ENCODE measurements at regions not wholly inside any gene's neighbourhood (a gene's known extent, or its start where the extent isn't known, plus 50 kb on each side); places are given as distances from the start of the nearest gene placed in this dataset.

DNA sequence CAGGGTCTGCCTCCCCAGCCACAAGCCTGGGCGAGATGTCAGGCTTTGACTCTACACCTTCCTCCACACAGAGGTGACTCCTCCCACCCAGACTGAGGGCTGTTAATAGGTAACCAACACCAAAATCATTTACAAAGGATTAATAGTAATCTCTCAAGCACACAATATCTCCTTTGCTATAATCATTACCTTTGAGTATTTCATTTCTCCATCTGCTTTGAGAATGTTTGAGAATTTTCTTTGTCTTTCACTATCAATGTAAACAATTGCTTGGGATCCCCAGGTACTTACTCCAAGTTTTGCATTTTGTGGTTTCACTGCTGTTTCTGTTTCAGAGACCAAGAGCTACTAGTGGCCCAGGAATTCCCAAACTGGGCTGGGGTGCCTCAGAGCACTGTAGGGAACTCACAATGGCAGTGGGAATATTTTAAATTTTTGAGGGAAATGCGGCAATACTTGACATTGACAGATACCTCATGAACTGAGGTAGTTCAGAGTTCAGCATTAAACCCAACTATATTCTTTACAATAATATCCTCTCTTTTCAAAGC lies 166.4 kb upstream of the MGAT5 start:
- ChIA-PET CTCF (no interaction called here), POLR2A (no interaction called here)
- H3K4me3 Mint-ChIP-seq, result no peak overlapping the region
- Histone ChIP-seq H3K79me2 (ENCODE audit: control insufficient read depth, insufficient read depth, low read length) (no peaks in the 10 kb centered on the region), H3K4me1 (ENCODE audit: control insufficient read depth in 2 of 2, insufficient read depth in 2 of 2, low read length in 2 of 2) (no peaks in the 10 kb centered on the region), H3K4me2 (replicated peaks; ENCODE audit: low read depth, low read length, poor library complexity, severe bottlenecking) (no peak overlapping the region), H2AFZ (ENCODE audit: insufficient read depth, low read depth, low read length, poor library complexity, severe bottlenecking) (no peak overlapping the region), H3K9me3 (ENCODE audit: control extremely low read depth in 1 of 3, control insufficient read depth in 2 of 3, insufficient read depth in 1 of 3, low read length in 2 of 3) (no peaks in the 10 kb centered on the region), H3K9ac (ENCODE audit: low read length) (no peak overlapping the region), H4K20me1 (ENCODE audit: control insufficient read depth, insufficient read depth, low read length, poor library complexity, severe bottlenecking) (no peaks in the 10 kb centered on the region), H3K36me3 (replicated peaks in 1 of 2; ENCODE audit: control extremely low read depth in 1 of 2, control insufficient read depth in 1 of 2, extremely low read depth in 1 of 2, insufficient read depth in 2 of 2, low read length in 1 of 2) (no peaks in the 10 kb centered on the region), H3K27ac (ENCODE audit: low read length in 2 of 2) (no peak overlapping the region), H3K27me3 (replicated peaks in 1 of 4; ENCODE audit: control extremely low read depth in 1 of 4, control insufficient read depth in 3 of 4, insufficient read depth in 4 of 4, low read length in 3 of 4) (no peaks in the 10 kb centered on the region), H3K4me3 (ENCODE audit: control extremely low read depth in 1 of 5, extremely low read depth in 1 of 5, insufficient read depth in 1 of 5, low read depth in 2 of 5, low read length in 4 of 5) (no peak overlapping the region)
- 71% methylated on average over 1 of the region's 2 CpGs for WGBS (ENCODE audit: insufficient coverage)
- ATAC-seq (ENCODE audit: low read depth) (no peak), DNase-seq (no peak)
- no peak for TF ChIP-seq EZH2 (IDR thresholded peaks at IDR 0.05; ENCODE audit: borderline replicate concordance, insufficient read depth, low read depth, low read length, poor library complexity, severe bottlenecking)
- no peak for TF ChIP-seq CTCF (IDR thresholded peaks at IDR 0.05)
- peaks cover 3% of the 10 kb centered on the region for H3K27me3 Mint-ChIP-seq
- no peak overlapping the region for H3K27ac Mint-ChIP-seq
- peaks cover 3% of the 10 kb centered on the region for H3K9me3 Mint-ChIP-seq (ENCODE audit: insufficient read depth)
- no peaks in the 10 kb centered on the region for H3K4me1 Mint-ChIP-seq
- intact Hi-C loops (cut with micrococcal nuclease), result no loop called here

DNA sequence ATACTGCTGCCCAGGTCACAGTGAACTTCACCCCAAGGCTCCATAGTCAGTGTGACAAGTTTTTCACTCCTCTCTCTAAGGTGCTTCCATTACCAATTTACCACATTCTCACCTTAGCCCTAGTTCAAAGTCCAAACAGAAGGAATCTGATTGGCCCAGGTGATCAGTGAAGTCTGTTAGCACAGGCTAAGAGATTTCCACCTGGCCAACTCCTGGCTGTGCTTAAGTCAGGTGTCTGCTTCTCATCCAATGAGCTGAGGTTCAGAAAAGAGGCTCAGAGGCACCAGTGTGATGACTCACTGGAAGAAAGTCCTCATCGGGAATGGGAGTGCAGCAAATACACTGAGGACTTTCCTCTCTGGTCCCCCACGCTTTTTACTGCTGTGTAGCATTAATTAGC lies 164.4 kb upstream of the MGAT5 start:
- ChIA-PET POLR2A (no interaction called here), CTCF (interaction anchor here (0.6 to 0.9 kb wide), 3 partner anchors 33 to 245 kb away, joined by 3 to 4 read pairs (median 3); no protein-coding TSS in a partner anchor)
- Mint-ChIP-seq H3K27me3 (peaks cover 4% of the 10 kb centered on the region), H3K27ac (no peak overlapping the region), H3K4me1 (peaks cover 2% of the 10 kb centered on the region), H3K4me3 (no peak overlapping the region), H3K9me3 (ENCODE audit: insufficient read depth) (peaks cover 4% of the 10 kb centered on the region)
- 93% methylated on average over 2 of the region's 2 CpGs for WGBS (ENCODE audit: insufficient coverage)
- Histone ChIP-seq H2AFZ (ENCODE audit: insufficient read depth, low read depth, low read length, poor library complexity, severe bottlenecking) (no peak overlapping the region), H3K4me1 (ENCODE audit: control insufficient read depth in 2 of 2, insufficient read depth in 2 of 2, low read length in 2 of 2) (no peaks in the 10 kb centered on the region), H3K9me3 (ENCODE audit: control extremely low read depth in 1 of 3, control insufficient read depth in 2 of 3, insufficient read depth in 1 of 3, low read length in 2 of 3) (no peaks in the 10 kb centered on the region), H3K4me2 (replicated peaks; ENCODE audit: low read depth, low read length, poor library complexity, severe bottlenecking) (no peak overlapping the region), H3K4me3 (ENCODE audit: control extremely low read depth in 1 of 5, extremely low read depth in 1 of 5, insufficient read depth in 1 of 5, low read depth in 2 of 5, low read length in 4 of 5) (no peak overlapping the region), H3K27me3 (replicated peaks in 1 of 4; ENCODE audit: control extremely low read depth in 1 of 4, control insufficient read depth in 3 of 4, insufficient read depth in 4 of 4, low read length in 3 of 4) (no peaks in the 10 kb centered on the region), H3K79me2 (ENCODE audit: control insufficient read depth, insufficient read depth, low read length) (no peaks in the 10 kb centered on the region), H3K27ac (ENCODE audit: low read length in 2 of 2) (no peak overlapping the region), H3K36me3 (replicated peaks in 1 of 2; ENCODE audit: control extremely low read depth in 1 of 2, control insufficient read depth in 1 of 2, extremely low read depth in 1 of 2, insufficient read depth in 2 of 2, low read length in 1 of 2) (no peaks in the 10 kb centered on the region), H3K9ac (ENCODE audit: low read length) (no peak overlapping the region), H4K20me1 (ENCODE audit: control insufficient read depth, insufficient read depth, low read length, poor library complexity, severe bottlenecking) (no peaks in the 10 kb centered on the region)
- DNase-seq (no peak), ATAC-seq (ENCODE audit: low read depth) (no peak)
- TF ChIP-seq EZH2 (IDR thresholded peaks at IDR 0.05; ENCODE audit: borderline replicate concordance, insufficient read depth, low read depth, low read length, poor library complexity, severe bottlenecking) (no peak), CTCF (IDR thresholded peaks at IDR 0.05) (no peak)
- intact Hi-C loops (cut with micrococcal nuclease), result no loop called here
